HEK293 (cell line): ENCODE measurements at regions not wholly inside any gene's neighbourhood (a gene's known extent, or its start where the extent isn't known, plus 50 kb on each side); places are given as distances from the start of the nearest gene placed in this dataset.

ENCODE experiments used
- CTCF ChIA-PET: fragments of 350-600 bp; formaldehyde crosslinking; extraction: SDS; loops from one replicate; lab custom pipeline; 2021; ENCODE audit warnings: antibody characterized with exemption; lab: Yijun Ruan, JAX
- POLR2A ChIA-PET: fragments of 300-600 bp; formaldehyde crosslinking; extraction: SDS; loops from one replicate; lab custom pipeline; 2020; ENCODE audit warnings: antibody characterized with exemption, inconsistent platforms; lab: Yijun Ruan, JAX
- H3K27ac ChIP-seq: fragments of 200-500 bp; sonication (Bioruptor generic); 2 replicates; pipeline ENCODE4 v1.5.1; 2014; ENCODE audit warnings: low read depth, low read length, control low read depth, inconsistent platforms; ENCODE audit errors: extremely low read depth
- H3K36me3 ChIP-seq, 2 experiments: fragments of 200-500 bp in 1 of 2; sonication (Bioruptor generic) in 1 of 2; 1 replicate in 1 of 2; 2 replicates in 1 of 2; pipeline ENCODE4 v1.5.1; 2014 to 2017; ENCODE audit warnings: inconsistent platforms in 2 of 2, low read length in 2 of 2; ENCODE audit not compliant: control insufficient read depth in 2 of 2, insufficient read depth in 1 of 2
- H3K4me1 ChIP-seq: fragments of 200-500 bp; sonication (Bioruptor generic); 2 replicates; pipeline ENCODE4 v1.5.1; 2014; ENCODE audit warnings: mild to moderate bottlenecking, low read length, inconsistent platforms; ENCODE audit not compliant: control insufficient read depth, insufficient read depth
- H3K4me3 ChIP-seq: 2 replicates; pipeline ENCODE4 v1.5.1; 2011; ENCODE audit warnings: low read depth, mild to moderate bottlenecking, control low read depth, low read length, moderate library complexity
- H3K9me3 ChIP-seq: fragments of 200-500 bp; sonication (Bioruptor generic); 2 replicates; pipeline ENCODE4 v1.5.1; 2014; ENCODE audit warnings: low read depth, low read length, inconsistent platforms; ENCODE audit not compliant: control insufficient read depth, insufficient read depth
- BCL11A ChIP-seq: fragments of 450-650 bp; formaldehyde crosslinking; IDR thresholded peaks from 2 replicates; pipeline ENCODE4 v1.5.1; 2016; ENCODE audit warnings: low read depth, missing biosample characterization, missing genetic modification characterization
- GFI1B ChIP-seq: fragments of 450-650 bp; formaldehyde crosslinking; IDR thresholded peaks from 2 replicates; pipeline ENCODE4 v1.5.1; 2016; ENCODE audit warnings: missing biosample characterization, missing genetic modification characterization
- KLF16 ChIP-seq: fragments of 450-650 bp; formaldehyde crosslinking; IDR thresholded peaks from 2 replicates; pipeline ENCODE4 v1.5.1; 2017; ENCODE audit warnings: missing biosample characterization, missing genetic modification characterization
- KLF7 ChIP-seq: fragments of 450-650 bp; formaldehyde crosslinking; IDR thresholded peaks from 2 replicates; pipeline ENCODE4 v1.5.1; 2016; ENCODE audit warnings: missing biosample characterization, missing genetic modification characterization, borderline replicate concordance
- MZF1 ChIP-seq: fragments of 450-650 bp; formaldehyde crosslinking; IDR thresholded peaks from 2 replicates; pipeline ENCODE4 v1.5.1; 2017; ENCODE audit warnings: missing biosample characterization, missing genetic modification characterization, borderline replicate concordance
- SP7 ChIP-seq: fragments of 450-650 bp; formaldehyde crosslinking; IDR thresholded peaks from 2 replicates; pipeline ENCODE4 v1.5.1; 2016; ENCODE audit warnings: missing biosample characterization, missing genetic modification characterization
- TCF7L2 ChIP-seq: IDR thresholded peaks from 2 replicates; pipeline ENCODE4 v1.6.1; 2011; ENCODE audit warnings: low read depth, mild to moderate bottlenecking, inconsistent platforms, low read length, moderate library complexity, borderline replicate concordance
- TSHZ1 ChIP-seq: fragments of 450-650 bp; formaldehyde crosslinking; IDR thresholded peaks from 2 replicates; pipeline ENCODE4 v1.5.1; 2016; ENCODE audit warnings: missing biosample characterization, missing genetic modification characterization, borderline replicate concordance
- ZBTB17 ChIP-seq: fragments of 450-650 bp; formaldehyde crosslinking; IDR thresholded peaks from 2 replicates; pipeline ENCODE4 v1.5.1; 2016; ENCODE audit warnings: missing biosample characterization, missing genetic modification characterization
- ZNF112 ChIP-seq: fragments of 450-650 bp; formaldehyde crosslinking; IDR thresholded peaks from 2 replicates; pipeline ENCODE4 v1.5.0; 2017; ENCODE audit warnings: missing biosample characterization, missing genetic modification characterization
- ZNF146 ChIP-seq: fragments of 450-650 bp; formaldehyde crosslinking; IDR thresholded peaks from 2 replicates; pipeline ENCODE4 v1.5.1; 2016; ENCODE audit warnings: missing biosample characterization, missing genetic modification characterization
- ZNF211 ChIP-seq: fragments of 450-650 bp; formaldehyde crosslinking; IDR thresholded peaks from 2 replicates; pipeline ENCODE4 v1.5.1; 2016; ENCODE audit warnings: low read depth, missing biosample characterization, missing genetic modification characterization
- ZNF23 ChIP-seq: fragments of 450-650 bp; formaldehyde crosslinking; IDR thresholded peaks from 2 replicates; pipeline ENCODE4 v1.5.1; 2016; ENCODE audit warnings: missing biosample characterization, missing genetic modification characterization, borderline replicate concordance
- ZNF274 ChIP-seq, 2 experiments: fragments of 200-500 bp in 1 of 2; fragments of 450-650 bp in 1 of 2; sonication (Bioruptor generic) in 1 of 2; formaldehyde crosslinking in 1 of 2; IDR thresholded peaks; 2 replicates each; pipeline versions ENCODE4 v1.5.1 to v1.6.1; 2014 to 2016; ENCODE audit warnings: borderline replicate concordance in 1 of 2, inconsistent platforms in 1 of 2, low read length in 1 of 2, missing biosample characterization in 1 of 2, missing genetic modification characterization in 1 of 2
- ZNF302 ChIP-seq: fragments of 450-650 bp; formaldehyde crosslinking; IDR thresholded peaks from 2 replicates; pipeline ENCODE4 v1.5.1; 2016; ENCODE audit warnings: missing biosample characterization, missing genetic modification characterization, low read depth
- ZNF416 ChIP-seq: fragments of 450-650 bp; formaldehyde crosslinking; IDR thresholded peaks from 2 replicates; pipeline ENCODE4 v1.5.1; 2016; ENCODE audit warnings: missing biosample characterization, missing genetic modification characterization
- ZNF585B ChIP-seq: fragments of 450-650 bp; formaldehyde crosslinking; IDR thresholded peaks from 2 replicates; pipeline ENCODE4 v1.5.1; 2016; ENCODE audit warnings: missing biosample characterization, missing genetic modification characterization
- ZNF600 ChIP-seq: fragments of 450-650 bp; formaldehyde crosslinking; IDR thresholded peaks from 2 replicates; pipeline ENCODE4 v1.5.1; 2016; ENCODE audit warnings: missing biosample characterization, missing genetic modification characterization
- ZNF639 ChIP-seq: fragments of 450-650 bp; formaldehyde crosslinking; IDR thresholded peaks from 2 replicates; pipeline ENCODE4 v1.5.1; 2016; ENCODE audit warnings: missing biosample characterization, missing genetic modification characterization
- ZNF658 ChIP-seq: fragments of 450-650 bp; formaldehyde crosslinking; IDR thresholded peaks from 2 replicates; pipeline ENCODE4; 2016; ENCODE audit warnings: missing biosample characterization, missing genetic modification characterization
- ZNF664 ChIP-seq: fragments of 450-650 bp; formaldehyde crosslinking; IDR thresholded peaks from 2 replicates; pipeline ENCODE4 v1.5.1; 2016; ENCODE audit warnings: missing biosample characterization, missing genetic modification characterization
- TF ChIP-seq, protein P1 (sequence below): sonication (generic); formaldehyde crosslinking; IDR thresholded peaks from 2 replicates; pipeline ENCODE4 v1.8.1; 2022; ENCODE audit warnings: mild to moderate bottlenecking, moderate library complexity, missing genetic modification reagents
- TF ChIP-seq, protein P2 (sequence below): fragments of 450-650 bp; formaldehyde crosslinking; IDR thresholded peaks from 2 replicates; pipeline ENCODE4 v1.5.1; 2016; ENCODE audit warnings: missing biosample characterization, missing genetic modification characterization
- TF ChIP-seq, protein P3 (sequence below): fragments of 450-650 bp; IDR thresholded peaks from 2 replicates; pipeline ENCODE4 v1.5.1; 2018; ENCODE audit warnings: missing biosample characterization, missing genetic modification characterization

- no peak for TF ChIP-seq ZNF146 (tag by site-specific recombination)
These were observed 79.4 kb downstream of the IRF8 start (continued) for GRCh38 chr16:85978291-85978775.

- TF ChIP-seq TSHZ1 (tag by site-specific recombination) (no peak), BCL11A (tag by site-specific recombination) (no peak), ZNF146 (tag by site-specific recombination) (no peak), MZF1 (tag by site-specific recombination) (no peak), ZNF600 (tag by site-specific recombination) (no peak), ZNF23 (tag by site-specific recombination) (no peak), ZNF274 (IDR thresholded peaks at IDR 0.05; ENCODE audit: low read length) (no peak), ZNF274 (tag by site-specific recombination; IDR thresholded peaks at IDR 0.05; ENCODE audit: borderline replicate concordance) (no peak), ZNF639 (tag by site-specific recombination) (no peak), ZNF658 (tag by site-specific recombination) (no peak), ZNF416 (tag by site-specific recombination) (no peak), TCF7L2 (no peak), ZNF664 (tag by site-specific recombination) (no peak), GFI1B (tag by site-specific recombination) (no peak), ZNF211 (no peak)
- TF ChIP-seq, protein P1, sequence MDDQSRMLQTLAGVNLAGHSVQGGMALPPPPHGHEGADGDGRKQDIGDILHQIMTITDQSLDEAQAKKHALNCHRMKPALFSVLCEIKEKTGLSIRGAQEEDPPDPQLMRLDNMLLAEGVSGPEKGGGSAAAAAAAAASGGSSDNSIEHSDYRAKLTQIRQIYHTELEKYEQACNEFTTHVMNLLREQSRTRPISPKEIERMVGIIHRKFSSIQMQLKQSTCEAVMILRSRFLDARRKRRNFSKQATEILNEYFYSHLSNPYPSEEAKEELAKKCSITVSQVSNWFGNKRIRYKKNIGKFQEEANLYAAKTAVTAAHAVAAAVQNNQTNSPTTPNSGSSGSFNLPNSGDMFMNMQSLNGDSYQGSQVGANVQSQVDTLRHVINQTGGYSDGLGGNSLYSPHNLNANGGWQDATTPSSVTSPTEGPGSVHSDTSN (CRISPR knock-in tag): no peak
- Histone ChIP-seq H3K4me1 (no peaks in the 10 kb centered on the region), H3K9me3 (no peaks in the 10 kb centered on the region), H3K36me3 (no peaks in the 10 kb centered on the region), H3K4me3 (no peak overlapping the region), H3K27ac (no peak overlapping the region)
- CTCF ChIA-PET: no interaction called here
- POLR2A ChIA-PET: no interaction called here
These were observed 80.0 kb downstream of the IRF8 start for GRCh38 chr16:85978976-85979375.

- Histone ChIP-seq H3K9me3 (no peaks in the 10 kb centered on the region), H3K36me3 (no peaks in the 10 kb centered on the region), H3K4me3 (no peak overlapping the region), H3K27ac (no peak overlapping the region), H3K4me1 (no peaks in the 10 kb centered on the region)
- ChIA-PET CTCF (interaction anchor here (0.7 to 4.7 kb wide), 2 partner anchors 159 to 539 kb away, joined by 5 to 53 read pairs; no protein-coding TSS in a partner anchor), POLR2A (no interaction called here)
- TF ChIP-seq ZNF112 (tag by site-specific recombination) (no peak), ZNF585B (no peak), ZBTB17 (tag by site-specific recombination) (no peak), ZNF600 (tag by site-specific recombination) (no peak), KLF7 (tag by site-specific recombination) (no peak), KLF16 (tag by site-specific recombination) (no peak), SP7 (tag by site-specific recombination) (no peak), ZNF302 (tag by site-specific recombination) (no peak)
- TF ChIP-seq, protein P2, sequence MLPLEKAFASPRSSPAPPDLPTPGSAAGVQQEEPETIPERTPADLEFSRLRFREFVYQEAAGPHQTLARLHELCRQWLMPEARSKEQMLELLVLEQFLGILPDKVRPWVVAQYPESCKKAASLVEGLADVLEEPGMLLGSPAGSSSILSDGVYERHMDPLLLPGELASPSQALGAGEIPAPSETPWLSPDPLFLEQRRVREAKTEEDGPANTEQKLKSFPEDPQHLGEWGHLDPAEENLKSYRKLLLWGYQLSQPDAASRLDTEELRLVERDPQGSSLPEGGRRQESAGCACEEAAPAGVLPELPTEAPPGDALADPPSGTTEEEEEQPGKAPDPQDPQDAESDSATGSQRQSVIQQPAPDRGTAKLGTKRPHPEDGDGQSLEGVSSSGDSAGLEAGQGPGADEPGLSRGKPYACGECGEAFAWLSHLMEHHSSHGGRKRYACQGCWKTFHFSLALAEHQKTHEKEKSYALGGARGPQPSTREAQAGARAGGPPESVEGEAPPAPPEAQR (tag by site-specific recombination): no peak
- TF ChIP-seq, protein P3, sequence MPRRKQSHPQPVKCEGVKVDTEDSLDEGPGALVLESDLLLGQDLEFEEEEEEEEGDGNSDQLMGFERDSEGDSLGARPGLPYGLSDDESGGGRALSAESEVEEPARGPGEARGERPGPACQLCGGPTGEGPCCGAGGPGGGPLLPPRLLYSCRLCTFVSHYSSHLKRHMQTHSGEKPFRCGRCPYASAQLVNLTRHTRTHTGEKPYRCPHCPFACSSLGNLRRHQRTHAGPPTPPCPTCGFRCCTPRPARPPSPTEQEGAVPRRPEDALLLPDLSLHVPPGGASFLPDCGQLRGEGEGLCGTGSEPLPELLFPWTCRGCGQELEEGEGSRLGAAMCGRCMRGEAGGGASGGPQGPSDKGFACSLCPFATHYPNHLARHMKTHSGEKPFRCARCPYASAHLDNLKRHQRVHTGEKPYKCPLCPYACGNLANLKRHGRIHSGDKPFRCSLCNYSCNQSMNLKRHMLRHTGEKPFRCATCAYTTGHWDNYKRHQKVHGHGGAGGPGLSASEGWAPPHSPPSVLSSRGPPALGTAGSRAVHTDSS (tag by site-specific recombination): no peak
These were observed 80.6 kb downstream of the IRF8 start for GRCh38 chr16:85979605-85980004.
